K562 (cell line): ENCODE measurements at regions not wholly inside any gene's neighbourhood (a gene's known extent, or its start where the extent isn't known, plus 50 kb on each side); places are given as distances from the start of the nearest gene placed in this dataset.

Source experiments
- CUX1 ChIP-seq: fragments of 200-800 bp; sonication (Bioruptor generic); IDR thresholded peaks from 2 replicates; pipeline ENCODE4 v1.6.1; 2016; ENCODE audit warnings: missing genetic modification characterization, missing compliant biosample characterization
- STAT6 ChIP-seq: sonication (generic); formaldehyde crosslinking; IDR thresholded peaks from 2 replicates; pipeline ENCODE4 v1.8.1; 2023; ENCODE audit warnings: mild to moderate bottlenecking, missing genetic modification reagents
- U2AF1 ChIP-seq: fragments of 200-400 bp; formaldehyde crosslinking; optimal IDR thresholded peaks from 2 replicates; pipeline ENCODE3; 2017; ENCODE audit warnings: mild to moderate bottlenecking, low read depth, low read length, moderate library complexity
- USF1 ChIP-seq: sonication (generic); formaldehyde crosslinking; IDR thresholded peaks from 2 replicates; pipeline ENCODE4 v1.9.0; 2022; ENCODE audit warnings: mild to moderate bottlenecking, missing genetic modification reagents
- ZNF518B ChIP-seq: fragments of 250-450 bp; sonication (Bioruptor Pico); IDR thresholded peaks from 2 replicates; pipeline ENCODE4 v1.5.0; 2021; ENCODE audit warnings: mild to moderate bottlenecking, moderate library complexity
- ZNF584 ChIP-seq: fragments of 200-800 bp; sonication (Bioruptor generic); IDR thresholded peaks from 2 replicates; pipeline ENCODE4 v1.6.1; 2016; ENCODE audit warnings: low read depth, mild to moderate bottlenecking, missing genetic modification characterization, missing compliant biosample characterization

GRCh38 chr6:156190270-156190669 lies 586.9 kb upstream of the ARID1B start (continued):
- no peak for TF ChIP-seq CUX1
- no peak for TF ChIP-seq U2AF1
- no peak for TF ChIP-seq USF1
- no peak for TF ChIP-seq ZNF518B
- no peak for TF ChIP-seq STAT6 (CRISPR knock-in tag)
- no peak for TF ChIP-seq ZNF584 (CRISPR knock-in tag)
